Suprapubic skin (tissue), 4 donors: ENCODE measurements at regions not wholly inside any gene's neighbourhood (a gene's known extent, or its start where the extent isn't known, plus 50 kb on each side); places are given as distances from the start of the nearest gene placed in this dataset.

Source experiments
- DNase-seq, 2 donors: peaks; one replicate each; pipeline ENCODE4 v3.0.0-alpha.2; 2019; ENCODE audit warnings: low spot score in 2 of 2
- H3K27ac ChIP-seq: fragments of 200-600 bp; sonication (generic); one replicate; pipeline ENCODE4 v1.5.1; 2019
- H3K27me3 ChIP-seq: fragments of 200-600 bp; sonication (generic); one replicate; pipeline ENCODE4 v1.5.1; 2019
- H3K36me3 ChIP-seq: fragments of 200-600 bp; sonication (generic); one replicate; pipeline ENCODE4 v1.5.1; 2019
- H3K4me1 ChIP-seq: fragments of 200-600 bp; sonication (generic); one replicate; pipeline ENCODE4 v1.5.1; 2019
- H3K4me3 ChIP-seq: fragments of 200-600 bp; sonication (generic); one replicate; pipeline ENCODE4 v1.5.1; 2019; ENCODE audit warnings: mild to moderate bottlenecking
- H3K9me3 ChIP-seq: fragments of 200-600 bp; sonication (generic); one replicate; pipeline ENCODE4 v1.5.1; 2019
- CTCF ChIP-seq, 2 donors: fragments of 200-600 bp in 1 of 2; fragments of 450-650 bp in 1 of 2; sonication (generic) in 1 of 2; IDR thresholded peaks; one replicate each; pipeline ENCODE4 v1.5.1; 2016 to 2019; ENCODE audit warnings: antibody characterized with exemption in 2 of 2, mild to moderate bottlenecking in 1 of 2, moderate library complexity in 1 of 2
- EP300 ChIP-seq: sonication (generic); formaldehyde crosslinking; IDR thresholded peaks from one replicate; pipeline ENCODE4 v1.6.1; 2017; ENCODE audit warnings: antibody characterized with exemption
- POLR2A ChIP-seq, 2 donors: fragments of 450-650 bp; IDR thresholded peaks; one replicate each; pipeline ENCODE4 v1.6.1; 2017; ENCODE audit warnings: antibody characterized with exemption in 2 of 2, mild to moderate bottlenecking in 2 of 2, moderate library complexity in 2 of 2
- POLR2AphosphoS5 ChIP-seq, 3 donors: sonication (generic); formaldehyde crosslinking; IDR thresholded peaks; one replicate each; pipeline ENCODE4 v1.6.1; 2017; ENCODE audit warnings: antibody characterized with exemption in 3 of 3
- WGBS: methylation state at CpG from one replicate; pipeline ENCODE4 v1.1.5; 2018; 5-methylcytosine and 5-hydroxymethylcytosine counted together

DNA sequence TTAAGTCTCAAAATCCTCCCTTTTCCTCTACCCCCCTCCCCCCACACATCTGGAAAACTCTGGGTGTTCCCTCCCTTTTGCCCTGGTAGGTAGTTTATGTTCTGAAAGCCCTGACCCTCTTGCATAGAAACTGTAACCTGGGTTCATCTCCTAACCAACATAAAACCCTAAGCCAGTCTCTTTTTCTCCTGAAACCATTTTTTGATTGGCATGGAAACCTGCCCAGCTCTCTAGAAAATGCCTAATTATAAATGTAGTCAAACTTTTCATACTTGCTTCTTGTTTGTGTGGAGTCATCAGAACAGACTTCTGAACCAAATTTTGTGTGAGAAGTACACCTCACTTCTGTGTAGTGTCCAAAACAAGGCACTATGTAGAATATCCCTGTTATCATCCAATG lies 1264.4 kb downstream of the SI start:
- DNase-seq = no peak
- H3K4me3 ChIP-seq = no peak overlapping the region
- no peaks in the 10 kb centered on the region for H3K4me1 ChIP-seq
- H3K27me3 ChIP-seq = no peaks in the 10 kb centered on the region
- H3K27ac ChIP-seq = no peak overlapping the region
- H3K36me3 ChIP-seq = no peaks in the 10 kb centered on the region
- peaks cover 10% of the 10 kb centered on the region for H3K9me3 ChIP-seq
- no peak for TF ChIP-seq CTCF (IDR thresholded peaks at IDR 0.05)
- no peak for TF ChIP-seq POLR2A (IDR thresholded peaks at IDR 0.05)
- no peak for TF ChIP-seq POLR2AphosphoS5 (IDR thresholded peaks at IDR 0.05)
- TF ChIP-seq EP300 = no peak

DNA sequence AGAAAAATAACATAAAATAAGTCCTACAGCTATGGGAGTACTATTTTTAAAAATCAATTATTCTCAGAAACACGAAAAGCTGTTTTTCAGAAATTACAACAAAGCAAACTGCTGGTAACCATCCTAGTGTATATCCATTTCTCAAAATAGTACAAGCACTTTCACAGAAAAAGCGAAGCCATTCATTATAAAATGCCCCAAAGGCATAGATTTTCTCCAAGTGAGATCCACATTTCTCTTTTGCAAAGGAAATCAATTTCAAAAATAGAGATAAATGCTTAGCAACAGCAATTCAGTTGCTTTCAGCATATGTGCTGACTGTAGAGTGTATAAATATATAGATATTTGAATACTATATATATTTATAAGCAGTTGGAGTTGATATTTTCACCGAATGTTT lies 1266.3 kb downstream of the SI start:
- WGBS = 41% methylated on average over 3 of the region's 3 CpGs
- H3K4me3 ChIP-seq = no peak overlapping the region
- no peaks in the 10 kb centered on the region for H3K4me1 ChIP-seq
- H3K9me3 ChIP-seq = peaks cover 10% of the 10 kb centered on the region
- no peaks in the 10 kb centered on the region for H3K27me3 ChIP-seq
- no peaks in the 10 kb centered on the region for H3K36me3 ChIP-seq
- DNase-seq = no peak
- TF ChIP-seq POLR2AphosphoS5 (IDR thresholded peaks at IDR 0.05) (no peak), POLR2A (IDR thresholded peaks at IDR 0.05) (no peak), EP300 (no peak), CTCF (IDR thresholded peaks at IDR 0.05) (no peak)
- H3K27ac ChIP-seq = no peak overlapping the region

DNA sequence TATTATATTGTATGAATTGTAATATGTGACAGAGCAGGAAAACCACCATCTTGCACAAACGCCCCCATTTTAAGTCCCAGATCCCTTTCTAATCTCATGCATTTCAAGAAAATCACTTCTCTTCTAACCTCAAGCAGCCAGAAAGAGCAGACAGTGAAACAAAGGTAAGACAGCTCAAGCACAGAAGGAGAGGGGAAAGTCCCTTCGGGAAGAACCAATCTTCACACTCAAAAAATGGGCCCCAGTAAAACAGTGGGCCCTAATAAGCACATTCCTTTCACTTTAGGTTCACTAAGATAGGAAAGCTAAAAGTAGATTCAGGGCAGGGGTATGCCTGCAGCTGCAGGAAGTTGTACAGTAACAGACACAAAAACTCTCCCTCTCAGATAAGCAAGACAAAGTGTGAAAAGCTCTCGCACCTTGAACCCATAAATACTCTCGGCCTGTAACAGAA lies 1268.7 kb downstream of the SI start:
- no peaks in the 10 kb centered on the region for H3K27me3 ChIP-seq
- TF ChIP-seq POLR2A (IDR thresholded peaks at IDR 0.05) (no peak), CTCF (IDR thresholded peaks at IDR 0.05) (no peak), POLR2AphosphoS5 (IDR thresholded peaks at IDR 0.05) (no peak), EP300 (no peak)
- H3K4me1 ChIP-seq = no peaks in the 10 kb centered on the region
- 38% methylated on average over 4 of the region's 4 CpGs for WGBS
- H3K27ac ChIP-seq = no peak overlapping the region
- no peak for DNase-seq
- no peaks in the 10 kb centered on the region for H3K36me3 ChIP-seq
- peaks cover 5% of the 10 kb centered on the region for H3K9me3 ChIP-seq
- no peak overlapping the region for H3K4me3 ChIP-seq

GRCh38 chr3:163786416-163786815 lies 1291.9 kb downstream of the SI start:
- Histone ChIP-seq H3K4me1 (no peaks in the 10 kb centered on the region), H3K9me3 (peaks cover 3% of the 10 kb centered on the region), H3K4me3 (no peak overlapping the region), H3K36me3 (no peaks in the 10 kb centered on the region), H3K27ac (no peak overlapping the region), H3K27me3 (peaks cover 4% of the 10 kb centered on the region)
- WGBS = 30% methylated on average over 2 of the region's 2 CpGs
- no peak for DNase-seq
- TF ChIP-seq POLR2A (IDR thresholded peaks at IDR 0.05) (no peak), EP300 (no peak), CTCF (IDR thresholded peaks at IDR 0.05) (no peak), POLR2AphosphoS5 (IDR thresholded peaks at IDR 0.05) (no peak)

GRCh38 chr3:163785693-163786092 lies 1292.6 kb downstream of the SI start:
- Histone ChIP-seq H3K27me3 (peaks cover 4% of the 10 kb centered on the region), H3K9me3 (peaks cover 3% of the 10 kb centered on the region), H3K4me3 (no peak overlapping the region), H3K36me3 (no peaks in the 10 kb centered on the region), H3K27ac (no peak overlapping the region), H3K4me1 (no peaks in the 10 kb centered on the region)
- TF ChIP-seq CTCF (IDR thresholded peaks at IDR 0.05) (no peak), EP300 (no peak), POLR2A (IDR thresholded peaks at IDR 0.05) (no peak), POLR2AphosphoS5 (IDR thresholded peaks at IDR 0.05) (no peak)
- DNase-seq = no peak
